Activated CD8-positive, alpha-beta memory T cell treated with anti-CD3 and anti-CD28 coated beads for 36 hours (primary cell): ENCODE measurements at regions not wholly inside any gene's neighbourhood (a gene's known extent, or its start where the extent isn't known, plus 50 kb on each side); places are given as distances from the start of the nearest gene placed in this dataset.

Experiments used
- CTCF ChIA-PET: fragments of 350-600 bp; sonication (Branson Sonifier 250); formaldehyde crosslinking; loops from one replicate; lab custom pipeline; 2021; ENCODE audit warnings: antibody characterized with exemption; lab: Charles Lee
- POLR2A ChIA-PET: fragments of 350-600 bp; sonication (Branson Sonifier 250); formaldehyde crosslinking; loops from one replicate; lab custom pipeline; 2021; ENCODE audit warnings: antibody characterized with exemption; lab: Charles Lee

DNA sequence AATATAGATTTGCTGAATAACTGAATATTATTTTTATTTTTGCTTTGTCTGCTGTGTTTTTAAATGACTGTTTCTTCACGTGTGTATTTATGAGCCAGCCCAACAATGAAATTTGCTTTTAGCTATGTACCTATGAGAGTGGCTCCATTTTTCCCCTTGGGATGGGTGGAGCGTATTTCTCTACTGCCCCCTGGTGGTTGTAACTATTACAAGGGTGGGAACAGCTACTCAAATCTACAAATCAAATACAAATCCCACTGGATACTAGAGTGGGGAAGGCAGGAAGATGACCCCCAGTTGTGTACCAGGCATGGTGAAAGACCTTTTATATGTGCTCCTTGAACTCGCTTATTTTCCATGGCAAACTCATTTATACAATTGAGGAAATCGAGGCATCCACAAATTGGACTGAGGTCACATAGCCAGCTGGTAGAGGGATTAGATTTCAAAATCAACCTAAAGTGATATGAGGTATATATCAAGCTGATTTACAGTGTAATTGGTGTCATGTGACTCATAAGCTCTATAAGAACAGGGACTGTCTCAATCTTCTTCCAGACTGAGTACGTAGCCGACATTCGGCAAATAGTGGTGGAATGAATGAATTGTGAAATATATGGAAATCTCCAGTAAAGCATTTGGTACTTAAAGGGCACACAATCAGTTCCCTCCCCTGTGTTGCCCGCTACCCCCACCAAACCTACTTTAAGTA lies 69.5 kb upstream of the VEPH1 start:
- POLR2A ChIA-PET = no interaction called here
- CTCF ChIA-PET = interaction anchor here (0.8 to 3.3 kb wide), 2 partner anchors 34 to 39 kb away, joined by 4 to 24 read pairs; no protein-coding TSS in a partner anchor

DNA sequence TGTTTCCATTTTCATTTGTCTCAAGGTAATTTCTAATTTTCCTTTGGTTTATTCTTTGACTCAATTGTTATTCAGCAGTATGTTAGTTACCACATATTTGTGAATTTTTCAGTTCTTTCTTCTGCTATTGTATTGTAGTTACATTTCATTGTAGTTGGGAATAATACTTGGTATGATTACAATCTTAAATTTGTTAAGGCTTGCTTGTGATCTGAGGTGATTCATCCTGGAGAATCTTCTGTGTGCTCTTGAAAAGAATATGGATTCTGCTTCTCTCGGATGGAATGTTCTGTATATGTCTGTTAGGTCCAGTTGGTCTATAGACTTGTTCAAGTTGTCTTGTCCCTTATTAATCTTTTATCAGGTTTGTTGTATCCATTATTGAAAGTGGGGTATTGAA lies 63.4 kb upstream of the VEPH1 start:
- ChIA-PET CTCF (no interaction called here), POLR2A (no interaction called here)

DNA sequence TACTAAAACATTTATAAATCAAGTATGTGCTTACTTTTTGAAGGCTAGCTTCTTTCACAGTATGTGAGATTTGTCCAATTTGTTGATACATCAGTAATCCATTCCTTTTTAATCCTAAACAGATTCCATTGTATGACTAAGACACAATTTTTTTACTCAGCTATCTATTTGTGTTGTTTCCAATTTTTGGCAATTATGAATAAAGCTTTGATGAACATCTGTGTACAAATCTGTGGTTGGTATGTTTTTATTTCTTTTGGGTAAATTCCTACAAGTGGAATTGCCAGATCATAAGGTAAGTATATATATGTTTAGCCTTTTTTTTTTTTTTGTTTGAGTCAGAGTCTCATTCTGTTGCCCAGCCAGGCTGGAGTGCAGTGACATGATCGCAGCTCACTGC lies 56.2 kb upstream of the VEPH1 start:
- ChIA-PET CTCF (no interaction called here), POLR2A (no interaction called here)
